ENCODE measurements at regions not wholly inside any gene's neighbourhood (a gene's known extent, or its start where the extent isn't known, plus 50 kb on each side); places are given as distances from the start of the nearest gene placed in this dataset.
"Not testable (repeated sequence)": the region's sequence is repeated elsewhere in the genome, so short reads cannot be mapped to it uniquely, and the experiment has no call there.

GRCh38 chr13:58950911-58951310 is 1212.8 kb downstream of the DIAPH3 start:
- Histone ChIP-seq H3K4me3 (replicated peaks; ENCODE audit: low read depth, low read length) (no peak overlapping the region), H3K36me3 (ENCODE audit: control insufficient read depth, insufficient read depth, low read length) (no peaks in the 10 kb centered on the region), H3K27me3 (replicated peaks; ENCODE audit: control insufficient read depth, insufficient read depth, low read length) (no peaks in the 10 kb centered on the region)
- no peak for DNase-seq (ENCODE audit: extremely low read depth, insufficient read length)
- TF ChIP-seq CTCF (IDR thresholded peaks at IDR 0.05; ENCODE audit: insufficient read depth, low read length, poor library complexity, severe bottlenecking), result no peak

GRCh38 chr13:58953638-58954037 is 1210.1 kb downstream of the DIAPH3 start:
- DNase-seq (ENCODE audit: extremely low read depth, insufficient read length), result peak; percentile 24
- no peaks in the 10 kb centered on the region for H3K36me3 ChIP-seq (ENCODE audit: control insufficient read depth, insufficient read depth, low read length)
- no peak for TF ChIP-seq CTCF (IDR thresholded peaks at IDR 0.05; ENCODE audit: insufficient read depth, low read length, poor library complexity, severe bottlenecking)
- H3K4me3 ChIP-seq (replicated peaks; ENCODE audit: low read depth, low read length), result no peak overlapping the region
- no peaks in the 10 kb centered on the region for H3K27me3 ChIP-seq (replicated peaks; ENCODE audit: control insufficient read depth, insufficient read depth, low read length)

GRCh38 chr13:58955546-58956385 is 1208.0 kb downstream of the DIAPH3 start:
- Histone ChIP-seq H3K36me3 (ENCODE audit: control insufficient read depth, insufficient read depth, low read length) (no peaks in the 10 kb centered on the region), H3K27me3 (replicated peaks; ENCODE audit: control insufficient read depth, insufficient read depth, low read length) (no peaks in the 10 kb centered on the region), H3K4me3 (replicated peaks; ENCODE audit: low read depth, low read length) (no peak overlapping the region)
- peak; percentile 26 for DNase-seq (ENCODE audit: extremely low read depth, insufficient read length)
- TF ChIP-seq CTCF (IDR thresholded peaks at IDR 0.05; ENCODE audit: insufficient read depth, low read length, poor library complexity, severe bottlenecking), result no peak

GRCh38 chr13:58958097-58958496 is 1205.6 kb downstream of the DIAPH3 start:
- not testable (repeated sequence) for DNase-seq (ENCODE audit: extremely low read depth, insufficient read length); H3K4me3 ChIP-seq (replicated peaks; ENCODE audit: low read depth, low read length); H3K36me3 ChIP-seq (ENCODE audit: control insufficient read depth, insufficient read depth, low read length)

GRCh38 chr13:58960888-58961287 is 1202.8 kb downstream of the DIAPH3 start:
- TF ChIP-seq CTCF (IDR thresholded peaks at IDR 0.05; ENCODE audit: insufficient read depth, low read length, poor library complexity, severe bottlenecking), result peak; percentile 15
- no peak for DNase-seq (ENCODE audit: extremely low read depth, insufficient read length)
- no peaks in the 10 kb centered on the region for H3K27me3 ChIP-seq (replicated peaks; ENCODE audit: control insufficient read depth, insufficient read depth, low read length)
- H3K4me3 ChIP-seq (replicated peaks; ENCODE audit: low read depth, low read length), result no peak overlapping the region
- H3K36me3 ChIP-seq (ENCODE audit: control insufficient read depth, insufficient read depth, low read length), result no peaks in the 10 kb centered on the region

More at GRCh38 chr13:58958097-58958496, 1205.6 kb downstream of the DIAPH3 start:
- not testable (repeated sequence) for H3K27me3 ChIP-seq (replicated peaks; ENCODE audit: control insufficient read depth, insufficient read depth, low read length)

GRCh38 chr13:58963321-58963720 is 1200.4 kb downstream of the DIAPH3 start:
- H3K27me3 ChIP-seq (replicated peaks; ENCODE audit: control insufficient read depth, insufficient read depth, low read length), result no peaks in the 10 kb centered on the region
- no peak for DNase-seq (ENCODE audit: extremely low read depth, insufficient read length)
- no peak overlapping the region for H3K4me3 ChIP-seq (replicated peaks; ENCODE audit: low read depth, low read length)

More at GRCh38 chr13:58963321-58963720, 1200.4 kb downstream of the DIAPH3 start:
- TF ChIP-seq CTCF (IDR thresholded peaks at IDR 0.05; ENCODE audit: insufficient read depth, low read length, poor library complexity, severe bottlenecking), result no peak
- H3K36me3 ChIP-seq (ENCODE audit: control insufficient read depth, insufficient read depth, low read length), result no peaks in the 10 kb centered on the region

All from GM06990 (cell line).